HG03280 (cell line): ENCODE measurements at regions not wholly inside any gene's neighbourhood (a gene's known extent, or its start where the extent isn't known, plus 50 kb on each side); places are given as distances from the start of the nearest gene placed in this dataset.

Experiments
- ATAC-seq: cut with Tn5 transposase; IDR thresholded peaks from one replicate; pipeline ENCODE4 v1.9.1; 2021; ENCODE audit warnings: mild to moderate bottlenecking, moderate library complexity; ENCODE audit not compliant: unreplicated experiment

- ATAC-seq = no peak
Observed at GRCh38 chr11:56932572-56933220, 56.0 kb upstream of the OR5AK2 start.

- ATAC-seq = no peak
Observed at GRCh38 chr11:56923116-56923515, 65.6 kb upstream of the OR5AK2 start.

GRCh38 chr11:56922421-56922820 is 66.3 kb upstream of the OR5AK2 start:
- no peak for ATAC-seq

- ATAC-seq = no peak
Observed at GRCh38 chr11:56917708-56918400, 70.9 kb upstream of the OR5AK2 start.

- ATAC-seq = no peak
Observed at GRCh38 chr11:56916587-56916986, 72.1 kb upstream of the OR5AK2 start.

GRCh38 chr11:56916162-56916561 is 72.6 kb upstream of the OR5AK2 start:
- ATAC-seq = no peak

GRCh38 chr11:56911312-56911711 is 77.4 kb upstream of the OR5AK2 start:
- ATAC-seq = no peak

GRCh38 chr11:56910785-56911184 is 77.9 kb upstream of the OR5AK2 start:
- ATAC-seq = no peak

- ATAC-seq = no peak
Observed at GRCh38 chr11:56910046-56910773, 78.5 kb upstream of the OR5AK2 start.

GRCh38 chr11:56909563-56909962 is 79.2 kb upstream of the OR5AK2 start:
- ATAC-seq = no peak

GRCh38 chr11:56909080-56909479 is 79.6 kb upstream of the OR5AK2 start:
- ATAC-seq = no peak

GRCh38 chr11:56906683-56907148 is 82.0 kb upstream of the OR5AK2 start:
- no peak for ATAC-seq

GRCh38 chr11:56905936-56906335 is 82.8 kb upstream of the OR5AK2 start:
- no peak for ATAC-seq

GRCh38 chr11:56905442-56905841 is 83.3 kb upstream of the OR5AK2 start:
- ATAC-seq = no peak

- ATAC-seq = no peak
Observed at GRCh38 chr11:56898856-56899255, 89.9 kb upstream of the OR5AK2 start.

- ATAC-seq = no peak
Observed at GRCh38 chr11:56890584-56891305, 98.0 kb upstream of the OR5AK2 start.

GRCh38 chr11:56889986-56890385 is 98.7 kb upstream of the OR5AK2 start:
- ATAC-seq = no peak

GRCh38 chr11:56887940-56888339 is 100.8 kb upstream of the OR5AK2 start:
- no peak for ATAC-seq

GRCh38 chr11:56886455-56886854 is 102.3 kb upstream of the OR5AK2 start:
- ATAC-seq = no peak

- no peak for ATAC-seq
Observed at GRCh38 chr11:56885854-56886253, 102.9 kb upstream of the OR5AK2 start.

- ATAC-seq = no peak
Observed at GRCh38 chr11:56885177-56885576, 103.5 kb upstream of the OR5AK2 start.
